IgD-negative memory B cell (primary cell): ENCODE measurements at regions not wholly inside any gene's neighbourhood (a gene's known extent, or its start where the extent isn't known, plus 50 kb on each side); places are given as distances from the start of the nearest gene placed in this dataset.

ENCODE experiments used
- H3K27ac Mint-ChIP-seq, 3 donors: one replicate each; pipeline ENCODE4 v1.8.0; 2020 to 2022; ENCODE audit warnings: mild to moderate bottlenecking in 3 of 3, mixed read lengths in 3 of 3, moderate library complexity in 1 of 3
- H3K27me3 Mint-ChIP-seq: one replicate; pipeline ENCODE4 v1.8.0; 2021; ENCODE audit warnings: mixed read lengths
- H3K36me3 Mint-ChIP-seq: one replicate; pipeline ENCODE4 v1.8.0; 2020; ENCODE audit warnings: mild to moderate bottlenecking, mixed read lengths
- H3K4me1 Mint-ChIP-seq, 3 donors: one replicate each; pipeline ENCODE4 v1.8.0; 2020 to 2022; ENCODE audit warnings: mixed read lengths in 3 of 3, mild to moderate bottlenecking in 1 of 3
- H3K4me3 Mint-ChIP-seq, 4 donors: one replicate each; pipeline ENCODE4 v1.8.0; 2020 to 2022; ENCODE audit warnings: mild to moderate bottlenecking in 4 of 4, mixed read lengths in 4 of 4, moderate library complexity in 3 of 4
- H3K9me3 Mint-ChIP-seq, 3 donors: one replicate each; pipeline ENCODE4 v1.8.0; 2020 to 2021; ENCODE audit warnings: mixed read lengths in 3 of 3, mild to moderate bottlenecking in 1 of 3

DNA sequence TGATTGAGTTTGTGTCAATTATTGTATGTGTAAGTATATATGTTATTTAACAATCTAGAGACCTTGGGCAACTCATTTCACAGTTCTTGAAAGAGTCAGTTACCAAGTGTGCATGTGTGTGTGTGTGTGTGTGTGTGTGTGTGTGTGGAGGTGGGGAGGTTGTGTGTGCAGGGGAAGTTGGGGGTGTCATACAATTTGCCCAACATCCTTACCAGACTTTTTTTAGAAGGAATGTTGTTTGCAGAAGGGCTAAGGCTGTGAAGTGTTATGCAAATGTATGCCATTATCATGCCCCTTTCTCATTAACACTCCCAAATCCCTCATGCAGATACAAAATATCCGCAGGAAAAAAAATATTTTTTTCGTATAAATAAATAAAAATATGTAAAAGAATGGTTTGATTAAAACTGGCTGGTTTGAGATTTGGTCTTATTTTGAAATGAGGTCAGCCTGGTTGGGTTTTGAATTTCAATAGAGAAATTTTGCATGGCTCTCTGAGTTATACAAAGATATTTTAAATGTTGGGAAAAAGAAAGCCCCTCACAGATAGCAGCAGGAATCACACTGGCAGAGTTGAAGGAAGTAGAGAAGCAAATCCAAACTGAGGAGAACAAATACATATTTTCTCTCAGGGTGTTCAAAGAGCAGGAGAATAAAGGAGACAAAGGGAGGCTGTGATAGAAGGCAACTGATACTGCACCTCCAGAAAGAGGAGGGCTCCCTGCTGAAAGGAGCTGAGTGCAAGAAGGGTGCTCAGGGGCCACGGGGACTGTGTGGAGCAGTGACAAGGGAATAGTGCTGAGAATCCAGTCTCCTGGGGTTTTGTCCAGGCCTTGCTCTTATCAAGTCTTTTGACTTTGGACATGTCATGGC, 1365.5 kb upstream of the CELF4 start:
- no peaks in the 10 kb centered on the region for H3K36me3 Mint-ChIP-seq
- no peak overlapping the region for H3K27ac Mint-ChIP-seq
- peaks cover 0 to 2% (median 0%) of the 10 kb centered on the region in 3 donors for H3K9me3 Mint-ChIP-seq
- peaks cover 2% of the 10 kb centered on the region for H3K27me3 Mint-ChIP-seq
- peak overlapping the region in 1 of 4 donors; percentile 4 for H3K4me3 Mint-ChIP-seq
- peaks cover 0 to 1% (median 0%) of the 10 kb centered on the region in 3 donors for H3K4me1 Mint-ChIP-seq

DNA sequence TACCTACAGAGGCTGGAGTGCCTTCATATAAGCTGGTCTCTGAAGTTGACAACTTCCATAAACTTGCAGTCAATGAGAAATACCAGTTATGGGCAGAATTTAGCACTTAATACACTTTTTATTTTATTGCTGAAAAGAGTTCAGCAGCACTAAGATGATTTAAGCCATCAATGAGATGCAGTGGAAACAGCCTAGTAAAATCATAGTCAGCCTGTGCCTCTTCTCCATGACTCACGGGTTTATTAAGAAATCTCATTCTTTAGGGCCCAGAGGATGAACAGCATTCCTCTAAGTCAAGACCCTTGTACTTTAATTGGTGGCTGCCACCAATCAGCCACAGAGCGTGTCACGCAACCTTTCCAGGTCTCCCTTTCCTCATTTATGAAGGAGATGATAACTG, 1357.9 kb upstream of the CELF4 start:
- H3K4me1 Mint-ChIP-seq, result no peaks in the 10 kb centered on the region
- no peaks in the 10 kb centered on the region for H3K36me3 Mint-ChIP-seq
- H3K9me3 Mint-ChIP-seq, result peaks cover 0 to 4% (median 0%) of the 10 kb centered on the region in 3 donors
- H3K27me3 Mint-ChIP-seq, result peaks cover 2% of the 10 kb centered on the region
- H3K4me3 Mint-ChIP-seq, result no peak overlapping the region
- no peak overlapping the region for H3K27ac Mint-ChIP-seq

DNA sequence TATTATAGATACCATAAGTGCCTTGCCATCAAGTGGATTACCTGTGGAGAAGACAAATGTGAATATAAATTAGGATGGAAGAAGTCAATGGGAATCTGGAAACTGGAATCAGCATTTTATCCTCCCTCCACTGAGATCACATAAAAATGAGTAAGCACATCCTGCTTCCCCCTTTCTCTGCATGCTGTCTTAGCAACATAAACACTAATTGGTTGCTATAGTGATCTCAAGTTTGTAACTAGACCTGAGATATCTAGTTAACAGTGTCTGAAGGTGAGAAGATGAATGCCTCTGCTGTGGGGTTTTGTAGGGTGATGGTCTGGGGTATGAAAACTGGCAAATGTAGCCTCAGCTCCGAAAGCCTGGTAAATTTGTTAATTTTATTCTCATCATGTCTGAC, 1357.5 kb upstream of the CELF4 start:
- Mint-ChIP-seq H3K36me3 (no peaks in the 10 kb centered on the region), H3K4me3 (no peak overlapping the region), H3K4me1 (no peaks in the 10 kb centered on the region), H3K27ac (no peak overlapping the region), H3K27me3 (peaks cover 2% of the 10 kb centered on the region), H3K9me3 (peaks cover 0 to 4% (median 0%) of the 10 kb centered on the region in 3 donors)

DNA sequence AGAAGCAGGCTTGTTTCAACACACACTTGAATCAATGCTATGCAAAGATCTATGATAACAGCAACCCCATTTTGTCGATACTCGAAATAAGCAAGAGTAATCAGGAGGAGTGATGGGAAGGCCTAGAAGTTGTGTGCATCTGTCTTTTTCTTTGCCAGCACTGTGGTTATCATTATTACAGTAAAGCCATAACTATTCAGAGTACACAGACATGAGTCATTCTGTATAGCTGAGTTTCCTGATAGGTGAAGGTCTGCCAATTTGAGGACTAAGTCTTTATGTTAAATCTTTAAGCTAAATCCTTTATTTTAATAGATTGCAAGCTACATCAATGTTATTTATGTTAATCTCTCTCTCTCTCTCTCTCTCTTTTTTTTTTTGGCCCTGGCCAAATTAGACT, 1344.4 kb upstream of the CELF4 start:
- H3K36me3 Mint-ChIP-seq, result no peaks in the 10 kb centered on the region
- no peak overlapping the region for H3K4me3 Mint-ChIP-seq
- no peaks in the 10 kb centered on the region for H3K27me3 Mint-ChIP-seq
- H3K9me3 Mint-ChIP-seq, result peaks cover 0 to 4% (median 0%) of the 10 kb centered on the region in 3 donors
- no peak overlapping the region for H3K27ac Mint-ChIP-seq
- H3K4me1 Mint-ChIP-seq, result no peaks in the 10 kb centered on the region

DNA sequence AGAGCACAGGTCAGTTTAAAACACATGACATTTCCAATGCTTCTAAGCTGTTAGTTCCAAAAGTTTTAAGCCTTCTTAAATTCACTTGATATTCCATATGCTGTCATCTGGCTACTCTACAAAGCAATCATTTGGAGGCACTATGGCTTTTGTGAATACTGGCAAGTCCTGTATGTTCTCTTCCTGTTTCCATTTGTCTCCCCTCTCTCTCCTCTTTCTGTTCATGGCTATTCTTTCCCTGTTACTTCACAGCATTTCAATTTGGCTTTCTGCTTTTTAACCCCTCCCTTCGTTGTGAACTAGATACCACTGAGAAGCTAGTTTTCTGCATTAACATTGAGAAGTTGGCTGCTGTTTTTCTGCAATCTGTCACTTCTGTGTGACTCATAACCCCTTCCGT, 1337.2 kb upstream of the CELF4 start:
- Mint-ChIP-seq H3K36me3 (peaks cover 2% of the 10 kb centered on the region), H3K4me3 (no peak overlapping the region), H3K27ac (no peak overlapping the region), H3K4me1 (no peaks in the 10 kb centered on the region), H3K9me3 (no peaks in the 10 kb centered on the region), H3K27me3 (no peaks in the 10 kb centered on the region)

DNA sequence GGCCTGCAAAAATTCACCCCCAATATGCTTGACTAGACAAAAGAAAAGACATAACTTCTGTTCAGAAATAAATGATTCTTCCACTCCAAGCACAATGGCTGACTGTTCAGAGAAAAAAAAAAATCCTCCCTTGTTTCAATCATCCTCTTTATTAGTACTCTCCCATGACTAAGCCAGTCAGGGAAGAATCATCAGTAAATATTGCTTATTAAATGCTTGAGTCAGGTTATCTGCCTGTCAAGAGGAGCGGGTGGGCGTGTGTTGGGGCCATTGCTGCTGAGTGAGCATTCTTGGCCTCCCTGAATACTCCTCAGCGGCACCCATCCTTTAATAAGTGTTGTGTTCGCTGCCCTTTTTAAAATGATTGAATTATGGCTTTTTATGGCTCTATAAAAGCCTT, 1334.8 kb upstream of the CELF4 start:
- H3K9me3 Mint-ChIP-seq, result no peaks in the 10 kb centered on the region
- H3K27ac Mint-ChIP-seq, result no peak overlapping the region
- H3K36me3 Mint-ChIP-seq, result peaks cover 2% of the 10 kb centered on the region
- H3K4me1 Mint-ChIP-seq, result no peaks in the 10 kb centered on the region
- no peak overlapping the region for H3K4me3 Mint-ChIP-seq
- H3K27me3 Mint-ChIP-seq, result no peaks in the 10 kb centered on the region

DNA sequence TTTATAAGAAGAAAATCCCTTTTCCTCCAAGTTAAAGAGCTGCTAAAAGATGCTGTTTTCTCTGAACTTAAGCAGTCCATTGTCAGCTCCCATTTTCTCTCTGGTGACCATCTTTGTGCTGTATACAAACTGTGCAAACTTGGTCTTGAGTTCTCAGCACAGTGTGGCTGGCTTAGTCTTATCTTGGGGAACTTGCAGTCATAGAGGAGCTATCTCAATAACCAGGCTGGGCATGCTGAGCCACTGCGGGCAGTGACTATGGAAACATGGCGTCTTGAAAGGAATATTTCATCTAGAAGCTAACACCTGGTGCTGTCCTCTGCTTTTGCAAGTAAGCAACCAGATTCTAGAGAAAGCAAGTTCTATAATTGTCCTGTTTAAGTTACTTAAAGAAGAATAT, 1334.4 kb upstream of the CELF4 start:
- Mint-ChIP-seq H3K36me3 (peaks cover 2% of the 10 kb centered on the region), H3K4me3 (no peak overlapping the region), H3K27ac (no peak overlapping the region)

DNA sequence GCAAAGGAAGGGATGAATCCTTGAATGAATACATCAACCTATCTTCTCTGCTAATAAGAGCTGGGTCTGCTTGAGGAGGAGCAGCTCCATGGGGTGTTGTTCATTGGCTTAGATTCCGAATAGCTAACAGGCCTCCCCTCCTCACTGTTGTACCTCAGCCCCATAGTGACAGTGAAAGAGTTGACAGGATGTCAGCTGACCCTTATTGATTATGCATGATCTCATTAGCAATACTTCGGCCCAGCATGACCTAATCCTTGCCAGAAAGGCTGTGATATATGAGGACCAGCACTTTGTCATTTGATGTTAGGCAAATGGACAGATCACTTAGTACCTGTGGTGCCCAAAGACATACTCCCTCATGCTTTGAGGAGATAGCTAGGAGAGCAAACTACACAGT, 1333.7 kb upstream of the CELF4 start:
- no peak overlapping the region for H3K27ac Mint-ChIP-seq
- H3K36me3 Mint-ChIP-seq, result peaks cover 2% of the 10 kb centered on the region
- no peaks in the 10 kb centered on the region for H3K9me3 Mint-ChIP-seq
- no peak overlapping the region for H3K4me3 Mint-ChIP-seq
- H3K4me1 Mint-ChIP-seq, result no peaks in the 10 kb centered on the region
- H3K27me3 Mint-ChIP-seq, result no peaks in the 10 kb centered on the region

More for the DNA sequence above, 1334.4 kb upstream of the CELF4 start:
- Mint-ChIP-seq H3K4me1 (no peaks in the 10 kb centered on the region), H3K27me3 (no peaks in the 10 kb centered on the region), H3K9me3 (no peaks in the 10 kb centered on the region)

DNA sequence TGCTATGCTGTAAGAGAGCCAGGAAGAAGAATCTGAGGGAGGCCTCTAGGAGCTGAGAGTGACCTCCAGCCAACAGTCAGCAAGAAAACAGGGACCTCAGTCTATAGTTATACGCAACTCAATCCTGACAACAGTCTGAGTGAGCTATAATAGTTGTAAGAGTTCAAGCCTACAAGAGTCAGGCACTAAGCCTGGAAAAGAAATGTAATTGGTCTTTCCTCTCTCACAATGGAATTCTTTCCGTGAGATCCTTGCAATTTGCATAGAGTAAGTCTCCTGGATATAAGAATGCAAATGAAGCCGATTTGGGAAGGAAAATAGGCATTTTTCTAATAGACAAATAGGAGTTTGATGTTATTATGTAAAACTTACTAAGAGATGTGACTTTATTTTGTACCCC, 1332.6 kb upstream of the CELF4 start:
- Mint-ChIP-seq H3K27ac (no peak overlapping the region), H3K4me1 (no peaks in the 10 kb centered on the region), H3K27me3 (no peaks in the 10 kb centered on the region), H3K36me3 (peaks cover 2% of the 10 kb centered on the region), H3K4me3 (no peak overlapping the region), H3K9me3 (no peaks in the 10 kb centered on the region)

DNA sequence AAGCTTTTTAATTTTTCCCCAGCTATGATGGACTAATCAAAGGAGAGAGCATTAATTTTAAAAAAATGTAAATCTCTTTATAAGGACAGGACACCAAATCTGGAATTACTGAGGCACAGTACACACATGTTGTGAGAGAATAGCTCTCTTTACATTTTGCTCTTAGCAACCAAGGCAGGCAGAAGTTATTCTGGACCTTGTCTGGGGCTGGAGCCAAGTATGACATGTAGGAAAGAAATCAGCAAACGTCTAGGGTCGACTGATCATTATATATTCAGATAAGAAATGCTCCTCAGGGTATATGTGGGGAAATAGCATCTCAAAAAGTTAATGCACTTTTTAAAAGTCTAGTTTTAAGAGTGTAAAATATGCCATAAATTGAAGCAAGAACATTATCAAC, 1330.0 kb upstream of the CELF4 start:
- no peaks in the 10 kb centered on the region for H3K9me3 Mint-ChIP-seq
- no peak overlapping the region for H3K27ac Mint-ChIP-seq
- no peaks in the 10 kb centered on the region for H3K27me3 Mint-ChIP-seq
- H3K4me1 Mint-ChIP-seq, result no peaks in the 10 kb centered on the region
- H3K36me3 Mint-ChIP-seq, result no peaks in the 10 kb centered on the region
- H3K4me3 Mint-ChIP-seq, result no peak overlapping the region

DNA sequence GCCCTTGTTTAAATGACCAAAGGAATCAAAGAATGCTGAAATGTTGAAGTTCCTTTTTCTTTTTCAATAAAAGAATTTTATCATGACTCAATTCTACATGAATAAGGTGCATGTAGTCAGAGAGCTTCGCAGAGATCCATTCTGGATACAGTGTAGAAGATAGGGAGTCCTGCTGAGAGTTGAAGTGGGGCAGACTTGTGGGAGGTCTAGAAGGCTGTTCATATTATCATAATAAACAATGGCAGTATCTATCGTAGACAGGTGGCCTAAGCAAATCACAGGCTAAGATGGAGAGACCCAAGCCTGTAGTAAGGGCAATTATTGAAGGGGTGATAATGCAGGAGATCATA, 1322.0 kb upstream of the CELF4 start:
- H3K27me3 Mint-ChIP-seq, result no peaks in the 10 kb centered on the region
- H3K27ac Mint-ChIP-seq, result no peak overlapping the region
- no peak overlapping the region for H3K4me3 Mint-ChIP-seq
- H3K36me3 Mint-ChIP-seq, result no peaks in the 10 kb centered on the region
- H3K9me3 Mint-ChIP-seq, result peaks cover 0 to 2% (median 0%) of the 10 kb centered on the region in 3 donors
- H3K4me1 Mint-ChIP-seq, result no peaks in the 10 kb centered on the region

DNA sequence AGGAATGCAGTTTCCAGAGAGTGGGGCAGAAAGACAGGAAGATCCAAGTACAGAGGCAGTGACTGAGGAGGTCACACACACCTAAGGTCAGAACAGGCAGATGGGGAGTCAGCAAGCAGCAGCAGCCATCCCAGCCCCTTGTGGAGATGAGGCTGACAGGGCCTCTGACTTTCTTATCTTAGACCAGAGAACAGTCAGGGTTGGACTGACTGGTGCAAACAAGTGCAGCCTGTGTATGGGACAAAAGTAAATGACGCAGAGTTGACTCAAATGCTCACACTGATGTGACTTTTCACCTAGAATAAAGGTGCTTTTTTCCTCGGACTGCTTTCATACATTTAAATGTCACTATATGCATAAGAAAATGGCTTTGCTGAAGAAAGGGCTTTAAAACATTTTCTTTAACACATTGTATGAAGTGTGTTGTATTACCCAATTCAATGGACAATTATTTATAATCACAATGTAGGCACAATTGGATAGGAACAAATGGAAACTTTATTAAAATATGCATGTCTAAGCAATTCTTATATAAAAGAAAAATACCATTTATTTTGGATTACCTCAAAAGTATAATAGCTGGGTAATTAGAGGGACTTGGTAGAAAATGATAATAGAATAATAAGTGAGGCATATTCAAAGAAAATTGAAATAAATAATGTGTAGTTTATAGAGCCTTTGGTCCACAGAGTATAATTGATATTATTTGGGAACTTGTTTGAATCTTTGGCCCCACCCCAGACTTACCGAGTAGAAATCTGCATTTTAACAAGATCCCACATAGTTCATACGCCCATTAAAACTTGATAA, 1321.5 kb upstream of the CELF4 start:
- peaks cover 0 to 2% (median 0%) of the 10 kb centered on the region in 3 donors for H3K9me3 Mint-ChIP-seq
- H3K4me3 Mint-ChIP-seq, result no peak overlapping the region
- no peaks in the 10 kb centered on the region for H3K27me3 Mint-ChIP-seq
- H3K27ac Mint-ChIP-seq, result no peak overlapping the region
- H3K36me3 Mint-ChIP-seq, result no peaks in the 10 kb centered on the region
- no peaks in the 10 kb centered on the region for H3K4me1 Mint-ChIP-seq

DNA sequence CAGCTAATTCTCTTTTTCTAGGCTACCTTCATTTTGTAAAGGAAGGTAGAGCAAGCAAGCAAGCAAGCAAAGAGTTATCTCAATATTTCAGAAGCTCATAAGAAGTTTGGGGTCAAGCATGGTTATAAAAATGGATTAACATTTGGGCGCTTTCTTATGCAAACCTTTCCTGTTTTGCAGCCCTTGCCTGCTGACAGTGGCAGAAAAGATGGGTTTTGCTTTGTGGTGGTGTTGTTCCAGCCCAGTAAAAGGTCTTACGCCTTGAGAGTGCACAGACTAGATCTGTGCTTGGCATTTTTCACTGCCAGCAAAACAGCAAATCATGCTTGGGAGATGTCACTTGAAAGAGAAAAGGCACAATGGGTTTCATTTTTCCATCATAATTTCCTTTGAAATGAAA, 1320.6 kb upstream of the CELF4 start:
- no peak overlapping the region for H3K4me3 Mint-ChIP-seq
- H3K27ac Mint-ChIP-seq, result no peak overlapping the region
- peaks cover 2% of the 10 kb centered on the region for H3K36me3 Mint-ChIP-seq
- H3K27me3 Mint-ChIP-seq, result no peaks in the 10 kb centered on the region
- no peaks in the 10 kb centered on the region for H3K4me1 Mint-ChIP-seq
- H3K9me3 Mint-ChIP-seq, result peaks cover 0 to 2% (median 0%) of the 10 kb centered on the region in 3 donors

DNA sequence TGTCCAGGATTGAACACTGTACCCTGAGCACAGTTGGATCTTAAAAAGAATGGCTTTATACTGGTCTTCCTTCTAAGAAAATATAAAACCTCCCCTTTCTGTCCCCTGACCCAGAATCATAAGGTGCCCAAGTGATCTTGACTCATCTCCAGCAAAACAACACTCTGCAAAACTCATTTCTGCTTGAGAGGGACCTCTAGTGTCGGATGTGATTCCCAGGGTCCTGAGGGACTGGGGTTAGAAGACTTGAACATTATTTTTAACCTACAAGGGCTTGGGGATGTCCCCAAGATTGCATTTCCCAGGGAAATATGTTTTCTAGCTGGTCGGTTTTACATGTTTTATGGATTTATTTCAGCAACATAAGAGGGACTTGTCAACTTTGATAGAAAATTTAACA, 1318.5 kb upstream of the CELF4 start:
- H3K4me3 Mint-ChIP-seq, result no peak overlapping the region
- no peaks in the 10 kb centered on the region for H3K27me3 Mint-ChIP-seq
- H3K27ac Mint-ChIP-seq, result no peak overlapping the region
- H3K9me3 Mint-ChIP-seq, result peaks cover 0 to 2% (median 0%) of the 10 kb centered on the region in 3 donors
- peaks cover 2% of the 10 kb centered on the region for H3K36me3 Mint-ChIP-seq
- H3K4me1 Mint-ChIP-seq, result no peaks in the 10 kb centered on the region

DNA sequence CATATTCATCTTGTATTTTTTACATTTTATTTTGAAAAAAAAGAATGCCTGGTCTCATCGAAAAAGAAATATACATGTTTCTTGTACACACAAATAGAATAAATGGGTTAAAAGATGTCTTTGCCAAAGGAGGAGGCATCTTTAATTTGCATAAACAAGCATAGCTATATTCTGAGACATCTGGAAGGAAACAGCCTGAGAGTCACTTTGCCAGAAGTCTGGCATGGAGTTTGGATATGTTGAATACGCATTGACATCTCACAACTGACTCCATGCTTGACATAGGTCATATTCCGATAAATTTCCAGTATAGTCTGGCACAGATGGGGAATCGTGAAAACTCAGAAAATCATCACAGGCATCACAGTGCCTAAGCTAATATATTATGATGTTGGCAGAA, 1317.5 kb upstream of the CELF4 start:
- Mint-ChIP-seq H3K4me1 (no peaks in the 10 kb centered on the region), H3K27ac (no peak overlapping the region), H3K36me3 (peaks cover 2% of the 10 kb centered on the region), H3K4me3 (no peak overlapping the region), H3K27me3 (no peaks in the 10 kb centered on the region), H3K9me3 (peaks cover 0 to 2% (median 2%) of the 10 kb centered on the region in 3 donors)

DNA sequence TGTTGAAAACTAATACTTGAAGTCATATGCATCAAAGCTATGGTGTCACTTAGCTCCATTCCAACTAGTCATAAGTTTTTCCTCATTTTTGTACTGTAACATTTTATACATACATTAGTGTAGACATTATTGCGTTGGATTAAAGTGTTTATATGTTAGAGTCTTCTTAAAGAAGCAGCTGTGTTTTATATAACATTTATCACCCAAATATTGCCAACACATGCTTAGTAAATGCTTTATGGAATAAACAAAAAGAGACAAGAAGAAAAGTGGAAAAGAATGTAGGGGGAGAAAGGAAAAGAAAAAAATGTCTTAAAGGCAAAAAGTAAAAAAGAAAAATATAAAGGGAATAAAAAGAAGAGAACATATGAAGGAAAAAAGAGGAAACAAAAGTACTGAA, 1314.3 kb upstream of the CELF4 start:
- H3K9me3 Mint-ChIP-seq, result peaks cover 0 to 4% (median 2%) of the 10 kb centered on the region in 3 donors
- H3K27ac Mint-ChIP-seq, result no peak overlapping the region
- H3K4me1 Mint-ChIP-seq, result no peaks in the 10 kb centered on the region
- no peak overlapping the region for H3K4me3 Mint-ChIP-seq
- H3K27me3 Mint-ChIP-seq, result no peaks in the 10 kb centered on the region
- H3K36me3 Mint-ChIP-seq, result peaks cover 2% of the 10 kb centered on the region
